HG03460 (cell line): ENCODE measurements at regions not wholly inside any gene's neighbourhood (a gene's known extent, or its start where the extent isn't known, plus 50 kb on each side); places are given as distances from the start of the nearest gene placed in this dataset.

ENCODE experiments used
- ATAC-seq: cut with Tn5 transposase; IDR thresholded peaks from one replicate; pipeline ENCODE4 v1.9.1; 2021; ENCODE audit not compliant: unreplicated experiment

DNA sequence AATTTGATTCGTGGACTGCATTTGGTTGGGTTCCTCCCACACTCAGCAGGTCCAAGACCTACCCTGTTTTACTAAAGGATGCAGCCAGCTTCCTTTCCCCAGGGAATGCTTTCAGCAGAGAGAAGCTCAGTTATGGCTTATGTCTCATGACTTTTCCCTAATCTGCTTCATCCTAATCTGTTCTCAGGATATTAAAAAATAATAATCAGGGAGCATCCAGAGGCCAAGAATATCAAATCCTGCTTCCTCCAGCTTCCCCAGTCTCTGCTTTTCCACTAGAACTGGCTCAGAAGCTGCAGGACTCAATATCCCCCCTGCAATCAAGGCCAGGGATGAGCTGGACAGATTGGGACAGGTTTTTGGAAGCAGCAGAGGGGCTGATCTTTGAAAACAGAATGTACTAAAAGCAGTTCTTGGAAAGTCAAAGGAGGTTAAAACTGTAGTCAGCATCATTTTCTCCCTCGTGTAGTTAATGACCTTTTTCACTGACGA, 326.9 kb upstream of the TNP1 start:
- no peak for ATAC-seq

DNA sequence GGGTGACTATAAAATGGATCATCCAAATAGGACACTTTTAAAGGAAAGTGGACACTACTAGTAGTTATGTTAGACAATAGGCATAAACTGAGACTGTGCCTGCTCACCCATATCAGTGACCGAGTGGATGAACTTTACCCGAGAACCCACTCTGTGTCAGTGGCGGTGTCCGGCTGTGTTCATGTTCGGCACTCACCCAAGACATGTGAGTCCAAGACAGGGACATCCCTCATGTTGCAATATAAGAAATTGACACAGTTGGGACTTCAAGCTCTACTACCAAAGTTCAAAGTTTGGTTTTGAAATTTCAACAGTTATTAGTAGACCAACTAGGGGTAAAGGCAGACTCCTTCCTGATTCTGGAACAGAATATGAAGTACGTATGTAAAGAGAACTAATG, 326.3 kb upstream of the TNP1 start:
- no peak for ATAC-seq

DNA sequence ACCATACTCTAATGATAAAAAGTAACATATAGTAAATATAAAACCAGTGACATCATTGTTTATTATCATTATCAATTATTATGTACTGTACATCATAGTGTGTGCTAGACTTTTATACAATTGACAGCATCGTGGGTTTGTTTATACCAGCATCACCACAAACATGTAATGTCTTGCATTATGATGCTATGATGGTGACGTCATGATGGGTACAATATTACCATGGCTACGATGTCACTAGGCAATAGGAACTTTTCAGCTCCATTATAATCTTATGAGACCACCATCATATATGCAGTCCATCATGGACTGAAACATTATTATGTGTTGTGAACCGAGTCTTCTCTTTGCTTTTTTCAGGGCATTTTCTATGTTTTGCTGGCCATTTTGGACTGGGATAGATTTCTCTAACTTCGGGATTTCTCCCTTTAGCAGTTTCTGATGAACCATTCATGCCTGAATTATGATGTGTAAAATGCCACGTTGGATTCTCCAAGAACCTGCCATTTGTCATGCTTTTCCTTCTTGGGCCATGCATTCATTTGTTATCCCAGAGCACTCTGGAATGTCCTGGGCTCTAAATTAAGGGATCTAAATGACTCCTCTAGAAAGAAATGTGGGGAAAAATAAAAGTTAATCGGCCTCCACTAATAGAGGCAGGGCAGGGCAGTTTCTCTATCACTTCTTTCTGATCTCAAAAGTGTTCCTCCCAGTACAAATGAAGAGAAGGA, 325.6 kb upstream of the TNP1 start:
- ATAC-seq, result no peak

DNA sequence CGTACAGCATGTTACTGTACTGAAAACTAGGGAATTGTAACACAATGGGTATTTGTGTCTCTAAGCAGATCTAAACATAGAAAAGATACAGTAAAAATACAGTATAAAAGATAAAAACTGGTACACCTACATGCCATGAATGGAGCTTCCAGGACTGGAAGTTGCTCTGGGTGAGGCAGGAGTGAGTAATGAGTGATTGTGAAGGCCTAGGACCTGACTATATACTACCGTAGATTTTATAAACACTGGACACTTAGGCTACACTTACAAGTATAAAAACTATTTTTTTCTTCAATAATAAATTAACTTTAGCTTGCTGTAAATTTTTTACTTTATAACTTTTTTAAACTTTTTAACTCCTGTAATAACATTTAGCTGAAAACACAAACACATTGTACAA, 324.4 kb upstream of the TNP1 start:
- ATAC-seq, result no peak

DNA sequence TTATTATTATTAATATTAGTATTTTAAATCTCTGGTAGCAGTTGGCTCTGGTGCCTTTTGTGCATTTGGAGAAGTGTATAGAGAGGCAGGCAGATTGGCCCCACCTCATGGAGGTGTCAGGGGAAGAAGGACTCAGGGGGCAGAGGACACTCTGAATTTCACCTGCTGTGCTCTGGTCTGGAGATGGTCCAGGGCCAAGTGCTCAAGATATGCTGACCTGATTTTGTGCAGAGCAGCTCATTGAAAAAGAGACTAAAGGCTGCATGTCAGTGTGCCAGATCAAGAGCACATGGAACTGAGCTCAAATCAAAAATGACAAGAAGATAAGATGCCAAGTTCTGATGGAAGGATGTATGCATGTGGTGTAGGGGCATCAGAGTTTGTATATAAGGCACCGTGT, 323.6 kb upstream of the TNP1 start:
- ATAC-seq, result no peak

DNA sequence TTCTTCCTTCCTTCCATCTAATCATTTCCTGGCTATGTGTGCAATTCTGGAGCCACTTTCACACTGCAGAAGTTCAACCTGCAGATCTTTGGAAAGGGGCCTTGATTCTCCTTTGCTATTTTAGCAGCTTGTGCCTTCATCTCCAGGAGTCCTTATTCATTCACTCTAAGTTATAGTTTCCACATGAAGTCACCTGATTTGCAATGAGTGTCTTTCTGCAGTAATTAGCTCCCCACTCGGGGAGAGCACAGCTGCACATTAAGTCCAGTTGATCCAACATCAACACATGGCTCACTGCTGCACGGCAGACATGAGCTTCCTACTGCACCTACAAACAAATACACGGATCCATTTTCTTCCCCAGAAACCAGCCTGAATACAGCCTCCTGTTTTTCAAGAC, 323.1 kb upstream of the TNP1 start:
- ATAC-seq, result no peak

DNA sequence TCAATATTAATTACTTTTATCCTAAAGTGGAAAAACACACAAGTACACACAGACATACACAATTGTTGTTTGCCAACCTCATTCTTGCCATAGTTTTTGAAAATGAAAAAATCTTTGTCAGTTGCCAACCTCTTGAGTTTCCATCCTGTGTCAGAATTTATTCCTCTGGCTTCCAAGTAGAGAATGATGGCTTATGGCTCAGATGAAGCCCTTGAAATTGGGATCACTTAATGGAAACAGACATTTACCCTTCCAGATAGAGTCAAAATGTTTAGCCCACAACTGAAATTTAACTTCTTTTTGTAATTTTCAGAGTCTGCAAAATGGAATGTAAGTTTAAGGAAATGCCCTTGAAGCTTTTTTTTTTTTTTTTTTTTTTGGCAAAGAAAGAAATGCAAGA, 321.6 kb upstream of the TNP1 start:
- ATAC-seq, result no peak

DNA sequence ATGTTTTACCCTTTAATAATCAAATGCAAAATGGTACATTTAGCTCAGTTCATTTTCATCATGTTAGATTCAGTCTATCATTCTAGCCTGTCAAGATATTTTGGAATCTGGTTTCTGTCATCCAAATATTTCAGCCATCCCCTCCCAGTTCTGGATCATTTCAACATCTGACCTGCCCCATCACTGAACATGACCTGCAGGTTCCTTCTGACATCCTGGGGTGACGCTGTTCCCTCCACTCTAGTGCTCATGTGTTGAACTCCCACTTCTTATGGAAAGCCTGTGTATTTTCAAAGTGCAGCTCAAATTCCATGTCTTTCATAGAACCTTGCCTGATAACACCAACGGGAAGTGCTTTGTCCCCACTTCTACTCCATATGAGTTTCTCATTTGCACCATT, 320.0 kb upstream of the TNP1 start:
- no peak for ATAC-seq

DNA sequence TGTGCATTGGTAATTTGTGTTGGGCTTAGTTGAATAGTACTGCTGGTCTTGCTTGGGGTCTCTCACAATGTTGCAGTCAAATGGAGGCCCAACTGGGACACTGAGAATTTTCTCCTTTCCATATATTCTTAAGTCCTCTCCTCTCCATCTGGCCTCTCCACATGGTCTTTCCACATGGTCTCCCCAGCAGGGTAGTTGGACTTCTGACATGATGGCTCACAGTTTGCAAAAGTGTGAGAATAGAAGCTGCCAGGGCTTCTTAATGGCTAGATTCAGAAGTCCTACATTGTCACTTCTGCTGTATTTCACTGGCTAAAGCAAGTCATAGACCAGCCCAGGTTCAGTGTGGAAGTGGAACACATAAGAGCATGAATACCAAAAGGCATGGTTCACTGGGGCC, 318.5 kb upstream of the TNP1 start:
- no peak for ATAC-seq

DNA sequence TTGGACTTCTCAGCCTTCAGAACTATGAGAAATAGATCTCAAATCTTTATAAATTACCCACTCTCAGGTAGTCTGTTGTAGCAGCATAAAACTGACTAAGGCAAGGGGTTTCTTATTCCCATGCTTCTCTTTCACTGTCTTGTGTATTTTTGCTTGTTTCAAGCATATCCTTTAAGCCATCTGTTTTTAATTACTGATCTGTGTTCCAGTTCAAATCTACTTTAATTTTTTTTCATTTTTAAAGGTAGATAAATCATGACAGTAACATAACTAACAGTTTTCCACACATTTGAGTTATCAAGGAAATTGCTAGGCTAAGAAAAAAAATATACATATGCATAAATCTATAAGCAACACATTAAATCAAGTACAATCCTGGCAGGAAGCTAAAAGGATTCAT, 317.9 kb upstream of the TNP1 start:
- no peak for ATAC-seq

DNA sequence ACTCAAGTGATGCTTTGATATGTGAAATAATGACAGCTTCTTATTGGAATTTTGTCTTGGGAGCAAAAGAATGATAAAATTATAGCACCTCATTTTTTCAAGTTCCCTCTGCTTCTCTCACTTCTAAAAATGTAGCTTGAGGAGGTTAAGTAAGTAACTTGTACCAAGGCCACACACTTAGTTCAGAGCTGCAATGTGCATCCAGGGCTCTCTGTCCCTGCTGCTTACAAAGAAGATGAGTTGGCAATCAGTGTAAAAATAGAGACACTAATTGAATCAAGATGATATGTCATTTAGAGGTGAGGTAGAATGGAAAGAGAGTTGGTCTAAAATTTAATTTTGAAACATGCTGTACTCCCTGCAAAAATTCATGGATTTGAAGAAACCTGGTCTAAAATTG, 312.0 kb upstream of the TNP1 start:
- ATAC-seq, result no peak

DNA sequence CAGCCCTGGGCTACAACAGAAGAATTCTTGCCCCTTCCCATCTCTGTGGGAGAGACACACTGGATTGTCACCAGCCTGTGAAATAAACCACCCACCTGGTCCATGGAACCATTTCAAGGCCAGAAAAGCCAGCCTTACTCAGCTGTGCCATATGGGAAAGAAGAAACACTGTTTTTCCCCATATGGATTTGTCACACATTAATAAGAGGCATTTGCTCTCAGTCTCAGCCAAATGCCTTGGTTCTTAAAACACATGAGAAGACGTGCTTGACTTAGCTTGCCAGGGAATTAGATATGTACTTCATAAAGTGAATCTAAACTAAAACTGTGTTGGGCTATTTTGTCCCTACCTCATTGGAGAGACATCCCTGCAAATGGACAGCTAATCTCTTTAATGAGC, 308.6 kb upstream of the TNP1 start:
- no peak for ATAC-seq

DNA sequence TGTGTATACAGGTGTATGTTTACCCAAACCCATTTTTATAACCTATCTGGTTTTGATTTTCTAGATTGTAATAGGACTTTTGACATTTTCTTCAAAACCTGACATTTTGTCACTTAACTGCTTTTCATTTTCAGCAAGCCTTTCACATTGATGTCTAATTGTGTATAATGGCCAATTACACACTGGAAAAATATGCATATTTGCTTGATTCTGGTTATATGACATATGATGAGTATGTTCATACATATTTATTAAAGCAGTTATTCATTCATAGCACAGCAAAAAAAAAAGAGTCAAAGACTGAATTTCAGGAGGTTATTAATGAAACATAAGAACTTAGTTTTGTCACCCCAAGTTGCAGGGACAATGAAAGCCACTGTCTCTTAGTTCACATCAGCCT, 307.7 kb upstream of the TNP1 start:
- ATAC-seq, result no peak

DNA sequence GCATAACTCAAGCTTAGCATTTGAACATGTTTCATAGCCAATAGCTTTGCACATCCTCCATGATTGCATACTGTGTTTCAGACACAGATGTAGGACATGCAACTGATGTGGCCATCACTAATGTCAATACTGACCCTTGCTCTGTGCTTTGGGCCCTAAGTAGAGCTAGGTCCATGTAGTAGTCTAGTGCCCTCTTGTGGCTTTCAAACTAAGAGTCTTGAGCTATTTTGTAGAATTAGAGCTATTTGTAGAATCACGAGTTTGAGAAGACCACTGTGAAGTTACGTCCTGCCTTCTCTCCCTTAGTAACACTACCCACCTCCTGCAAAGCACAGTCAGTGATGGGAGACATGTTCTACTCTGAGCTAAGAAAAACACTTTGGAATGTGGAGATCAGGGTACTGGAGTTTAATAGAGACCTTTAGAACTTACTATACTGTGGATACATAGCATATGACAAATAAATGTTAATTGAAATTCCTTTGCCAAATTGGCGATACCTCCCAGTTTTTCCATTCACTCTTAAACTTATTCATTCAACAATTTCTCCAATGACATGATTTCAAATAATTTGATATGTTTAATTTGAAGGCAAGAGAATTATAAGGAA, 306.5 kb upstream of the TNP1 start:
- ATAC-seq, result no peak

DNA sequence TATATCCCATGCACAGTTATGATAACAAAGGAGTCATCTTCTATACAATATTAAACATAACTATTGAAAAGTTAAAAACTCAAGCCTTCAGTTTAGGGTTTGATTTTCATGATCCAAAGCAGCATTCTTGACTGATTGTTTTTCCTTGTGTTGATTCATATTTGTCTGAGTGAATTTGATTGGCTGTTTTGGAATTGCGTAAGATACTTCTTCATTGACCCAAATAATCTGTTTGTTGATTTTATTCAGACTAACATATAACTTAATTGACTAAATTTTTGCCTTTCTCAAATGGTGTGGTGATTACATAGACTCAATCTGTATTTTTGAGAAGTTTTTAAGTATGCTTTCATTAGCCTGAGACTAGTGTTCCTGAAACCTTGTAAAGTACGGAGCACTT, 305.7 kb upstream of the TNP1 start:
- no peak for ATAC-seq

DNA sequence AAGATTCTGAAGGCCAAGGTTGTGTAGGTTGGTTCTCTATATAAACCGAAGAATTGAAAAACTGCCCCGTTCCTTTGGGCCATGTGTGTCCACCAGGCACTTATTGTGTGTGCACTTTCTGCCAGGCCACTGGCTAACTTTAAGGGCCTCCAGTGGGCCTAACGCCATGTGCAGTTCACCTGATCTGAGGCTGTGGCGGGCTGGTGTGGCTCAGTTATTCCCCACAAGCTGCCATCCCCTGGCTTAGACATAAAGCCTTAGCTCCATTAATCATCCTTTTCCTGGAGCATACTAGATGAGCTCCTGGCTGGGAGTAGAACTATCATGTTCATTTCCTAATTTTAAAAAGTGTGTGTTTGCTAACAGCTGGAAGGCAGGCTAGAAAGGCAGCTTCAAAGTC, 304.1 kb upstream of the TNP1 start:
- no peak for ATAC-seq

DNA sequence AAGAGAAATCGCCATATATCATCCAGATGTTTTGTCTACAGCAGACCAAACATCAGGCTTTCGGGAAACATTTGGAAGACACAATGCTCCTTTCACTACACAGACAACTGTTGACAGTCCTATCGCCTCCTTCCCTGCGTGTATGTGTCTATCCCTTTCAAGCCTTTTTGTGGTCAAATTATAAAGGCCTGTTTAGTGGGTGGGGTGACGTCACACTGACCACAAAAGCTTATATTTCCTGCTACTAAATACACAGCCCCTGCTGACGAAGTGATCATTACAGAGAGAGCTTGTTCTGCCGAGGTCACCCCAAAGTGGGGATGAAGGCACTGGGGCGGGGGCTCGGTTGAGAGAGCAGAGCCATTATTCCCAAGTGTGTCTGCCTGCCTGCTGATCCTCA, 302.7 kb upstream of the TNP1 start:
- ATAC-seq, result no peak

DNA sequence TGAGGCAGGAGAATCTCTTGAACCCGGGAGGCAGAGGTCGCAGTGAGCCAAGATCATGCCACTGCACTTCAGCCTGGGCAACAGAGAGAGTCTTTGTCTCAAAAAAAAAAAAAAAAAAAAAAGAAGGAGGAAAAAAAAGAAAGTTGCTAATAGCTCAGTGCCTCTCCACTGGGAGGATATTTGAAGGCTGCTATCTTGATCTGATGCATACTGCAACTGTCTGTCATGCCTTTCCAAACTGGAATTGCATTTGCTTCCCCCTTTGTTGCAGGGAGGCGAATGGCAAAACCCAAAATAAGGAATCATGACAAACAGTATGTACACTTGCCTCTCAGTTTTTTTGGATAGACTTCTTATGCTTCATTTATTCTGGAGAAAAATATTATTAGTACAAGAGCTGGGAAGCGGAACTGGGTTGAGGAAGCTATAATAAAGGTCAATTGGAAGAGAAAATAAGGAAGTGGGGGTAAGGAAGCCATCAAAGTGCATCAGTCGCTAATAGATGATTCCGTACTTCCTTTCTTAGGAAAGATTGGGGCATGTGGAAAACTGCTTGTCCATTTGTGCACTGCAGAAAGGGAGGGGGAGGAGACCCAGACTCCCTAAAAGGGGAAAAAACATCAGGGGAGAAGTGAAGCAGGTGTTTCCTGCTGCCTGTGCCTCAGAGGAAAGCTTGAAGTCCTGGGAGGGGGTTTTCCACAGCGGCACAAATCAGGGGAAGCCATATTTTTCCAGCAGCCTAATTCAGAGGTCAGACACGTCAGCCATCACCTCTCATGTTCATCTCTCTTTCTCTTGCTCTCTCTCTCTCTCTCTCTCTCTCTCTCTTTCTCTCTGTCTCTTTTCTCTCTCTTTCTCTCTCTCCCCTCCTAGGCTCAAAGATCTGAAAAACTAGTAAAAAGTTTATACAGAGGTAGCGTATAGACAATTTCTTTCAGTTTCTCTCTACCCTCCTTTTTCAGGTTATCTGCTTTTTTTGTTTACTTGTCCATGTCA, 301.4 kb upstream of the TNP1 start:
- no peak for ATAC-seq

DNA sequence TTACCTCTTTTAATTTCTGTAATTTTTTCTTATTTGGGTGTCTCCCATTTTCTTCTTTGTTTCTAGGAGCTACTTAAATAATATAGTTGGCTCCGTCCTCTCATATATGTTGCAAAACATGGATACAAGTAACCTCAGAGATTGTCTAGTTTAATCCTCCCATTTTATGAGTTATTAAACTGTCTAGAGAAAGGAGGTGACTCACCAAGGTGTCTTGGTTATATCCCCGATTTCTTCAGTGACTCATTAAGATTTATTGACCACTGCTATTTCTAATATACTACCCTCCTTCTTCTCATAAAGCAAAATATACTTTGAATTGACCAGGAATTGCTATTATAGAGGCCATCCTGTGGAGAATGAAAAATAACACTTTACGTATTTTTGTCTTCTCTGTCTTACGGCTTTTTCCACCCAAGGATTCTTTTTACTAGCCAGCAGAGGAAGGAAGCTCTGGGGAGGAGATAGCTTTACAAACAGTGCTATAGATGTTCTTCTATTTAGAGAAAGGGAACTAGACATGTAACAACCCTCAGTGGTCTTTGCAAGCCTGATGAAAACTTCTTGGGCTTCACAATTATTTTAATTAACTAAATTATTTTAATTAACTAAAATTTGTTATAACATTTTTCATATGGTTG, 300.4 kb upstream of the TNP1 start:
- ATAC-seq, result no peak

DNA sequence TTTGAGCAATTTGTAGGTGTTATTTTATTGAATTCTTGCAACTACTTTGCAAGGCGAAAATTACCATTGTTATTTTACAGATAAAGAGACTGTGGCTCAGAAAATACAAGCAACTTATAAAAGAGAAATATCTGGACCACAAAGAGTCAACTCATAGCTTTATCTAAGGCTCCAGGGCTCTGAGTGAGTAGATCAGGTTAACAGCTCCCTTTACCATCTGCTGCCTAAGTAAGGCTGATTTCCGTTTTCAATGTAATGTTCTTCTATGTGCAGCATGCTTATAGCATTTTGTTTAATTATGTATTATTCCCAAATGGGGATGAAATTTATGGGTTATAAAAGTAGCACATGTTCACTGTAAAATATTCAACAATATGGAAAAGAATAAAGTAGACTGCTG, 299.1 kb upstream of the TNP1 start:
- ATAC-seq, result no peak

DNA sequence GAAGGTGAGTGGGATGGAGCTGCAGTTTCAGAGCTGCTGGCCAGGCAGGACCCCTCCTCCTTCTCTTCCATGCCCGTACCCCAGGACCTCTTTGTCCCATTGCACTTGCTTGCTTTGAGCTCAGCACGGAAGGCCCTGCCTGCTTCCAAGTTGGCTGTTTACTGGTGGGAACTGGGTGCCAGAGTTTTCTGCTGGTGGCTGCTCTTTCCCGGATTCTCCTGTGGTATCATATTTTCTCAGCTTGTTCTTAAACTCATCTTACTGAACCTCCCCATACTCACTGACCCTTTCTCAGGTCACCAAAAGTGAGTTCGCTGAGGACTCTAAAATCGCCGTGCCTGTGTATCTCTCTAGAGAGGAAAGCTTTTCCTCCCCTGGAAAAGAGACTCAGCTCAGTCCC, 297.7 kb upstream of the TNP1 start:
- no peak for ATAC-seq
